ENCODE measurements at regions not wholly inside any gene's neighbourhood (a gene's known extent, or its start where the extent isn't known, plus 50 kb on each side); places are given as distances from the start of the nearest gene placed in this dataset.

GRCh38 chr4:105074097-105074496, 72.6 kb upstream of the TET2 start:
- Mint-ChIP-seq H3K36me3 (ENCODE audit: low read depth) (no peaks in the 10 kb centered on the region), H3K4me1 (ENCODE audit: low read depth) (no peaks in the 10 kb centered on the region), H3K27ac (no peak overlapping the region), H3K9me3 (no peaks in the 10 kb centered on the region), H3K27me3 (no peaks in the 10 kb centered on the region), H3K4me3 (no peak overlapping the region)
- CTCF ChIA-PET: no interaction called here
- Histone ChIP-seq H3K27ac (ENCODE audit: low read depth in 1 of 2, low read length in 2 of 2) (no peak overlapping the region), H3K9me3 (ENCODE audit: control insufficient read depth in 1 of 2, insufficient read depth in 1 of 2, low read length in 2 of 2) (no peaks in the 10 kb centered on the region), H3K27me3 (ENCODE audit: control insufficient read depth in 1 of 2, insufficient read depth in 2 of 2, low read length in 2 of 2) (no peaks in the 10 kb centered on the region), H3K4me1 (ENCODE audit: insufficient read depth, low read length) (no peaks in the 10 kb centered on the region), H3K4me3 (ENCODE audit: low read length) (no peak overlapping the region), H3K36me3 (ENCODE audit: insufficient read depth, low read length) (no peaks in the 10 kb centered on the region)
- no peak for TF ChIP-seq CTCF (IDR thresholded peaks at IDR 0.05)
- intact Hi-C loops (cut with DNase I, micrococcal nuclease): no loop called here
- DNase-seq (no peak), ATAC-seq (ENCODE audit: poor library complexity) (no peak)
- POLR2A ChIA-PET: no interaction called here

GRCh38 chr4:105075045-105075444, 71.6 kb upstream of the TET2 start:
- H3K27ac Mint-ChIP-seq: no peak overlapping the region
- no peaks in the 10 kb centered on the region for H3K9me3 ChIP-seq (ENCODE audit: control insufficient read depth in 1 of 2, insufficient read depth in 1 of 2, low read length in 2 of 2)
- H3K4me1 ChIP-seq (ENCODE audit: insufficient read depth, low read length): no peaks in the 10 kb centered on the region
- ChIA-PET POLR2A (no interaction called here), CTCF (no interaction called here)
- no peaks in the 10 kb centered on the region for H3K36me3 Mint-ChIP-seq (ENCODE audit: low read depth)
- no peaks in the 10 kb centered on the region for H3K27me3 Mint-ChIP-seq
- no peak overlapping the region for H3K4me3 ChIP-seq (ENCODE audit: low read length)
- no peak overlapping the region for H3K27ac ChIP-seq (ENCODE audit: low read depth in 1 of 2, low read length in 2 of 2)
- ATAC-seq (ENCODE audit: poor library complexity) (no peak), DNase-seq (no peak)
- intact Hi-C loops (cut with DNase I, micrococcal nuclease): no loop called here
- no peaks in the 10 kb centered on the region for H3K36me3 ChIP-seq (ENCODE audit: insufficient read depth, low read length)
- no peak overlapping the region for H3K4me3 Mint-ChIP-seq
- H3K27me3 ChIP-seq (ENCODE audit: control insufficient read depth in 1 of 2, insufficient read depth in 2 of 2, low read length in 2 of 2): no peaks in the 10 kb centered on the region
- H3K4me1 Mint-ChIP-seq (ENCODE audit: low read depth): no peaks in the 10 kb centered on the region
- H3K9me3 Mint-ChIP-seq: peaks cover 2% of the 10 kb centered on the region
- no peak for TF ChIP-seq CTCF (IDR thresholded peaks at IDR 0.05)

DNA sequence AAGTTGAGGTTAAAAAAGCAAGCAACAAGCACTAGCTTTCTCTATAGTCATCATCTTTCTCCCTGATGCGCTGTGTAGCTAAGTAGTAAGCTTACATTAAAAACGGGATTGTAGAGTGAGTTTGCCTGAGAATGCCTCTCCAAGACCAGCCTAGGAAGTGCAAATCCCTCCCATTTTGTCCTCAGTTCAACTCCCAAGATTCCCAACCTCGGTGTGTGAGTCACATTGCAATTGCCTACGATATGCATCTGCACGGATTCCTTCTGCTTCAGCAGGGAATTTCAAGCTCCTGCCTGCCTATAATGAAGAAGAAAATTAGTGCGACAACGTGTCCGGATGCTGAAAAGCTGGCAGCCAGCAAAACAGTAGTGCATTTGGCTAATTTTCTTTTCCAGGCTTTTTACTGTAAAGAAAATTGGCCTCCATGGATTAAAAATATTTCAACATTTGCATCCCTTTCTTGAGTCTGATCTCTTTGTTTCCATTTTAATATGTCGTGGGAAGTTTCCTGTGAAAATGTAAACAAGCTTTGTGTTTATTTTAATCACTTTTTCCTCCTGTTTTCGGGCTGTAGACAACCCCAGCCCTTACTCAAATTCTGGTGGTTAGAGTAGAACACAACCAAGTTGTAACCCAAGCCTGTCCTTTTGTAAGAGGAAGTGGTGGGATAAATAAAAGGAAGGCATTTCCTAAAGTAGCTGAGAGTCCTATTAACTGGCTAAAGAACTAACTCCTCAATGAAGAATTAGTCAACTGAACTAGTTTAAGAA, 58.4 kb upstream of the TET2 start:
- Mint-ChIP-seq H3K9me3 (peaks cover 2% of the 10 kb centered on the region), H3K36me3 (ENCODE audit: low read depth) (no peaks in the 10 kb centered on the region), H3K27ac (no peak overlapping the region), H3K4me3 (no peak overlapping the region), H3K27me3 (peaks cover 25% of the 10 kb centered on the region), H3K4me1 (ENCODE audit: low read depth) (no peaks in the 10 kb centered on the region)
- no peak overlapping the region for H3K4me3 ChIP-seq (ENCODE audit: low read length)
- ChIA-PET POLR2A (interaction anchor here (0.6 kb wide), 1 partner anchor 17 kb away, joined by 3 read pairs; no protein-coding TSS in a partner anchor), CTCF (no interaction called here)
- DNase-seq (no peak), ATAC-seq (ENCODE audit: poor library complexity) (no peak)
- no peak overlapping the region for H3K27ac ChIP-seq (ENCODE audit: low read depth in 1 of 2, low read length in 2 of 2)
- intact Hi-C loops (cut with DNase I, micrococcal nuclease): no loop called here
- H3K9me3 ChIP-seq (ENCODE audit: control insufficient read depth in 1 of 2, insufficient read depth in 1 of 2, low read length in 2 of 2): peaks cover 0 to 4% of the 10 kb centered on the region in 2 experiments
- no peak for TF ChIP-seq CTCF (IDR thresholded peaks at IDR 0.05)
- no peaks in the 10 kb centered on the region for H3K4me1 ChIP-seq (ENCODE audit: insufficient read depth, low read length)
- no peaks in the 10 kb centered on the region for H3K27me3 ChIP-seq (ENCODE audit: control insufficient read depth in 1 of 2, insufficient read depth in 2 of 2, low read length in 2 of 2)
- H3K36me3 ChIP-seq (ENCODE audit: insufficient read depth, low read length): no peaks in the 10 kb centered on the region

Measured in CD4-positive, alpha-beta T cell (primary cell).